HG02970 (cell line): ENCODE measurements at regions not wholly inside any gene's neighbourhood (a gene's known extent, or its start where the extent isn't known, plus 50 kb on each side); places are given as distances from the start of the nearest gene placed in this dataset.
"Not testable (repeated sequence)": the region's sequence is repeated elsewhere in the genome, so short reads cannot be mapped to it uniquely, and the experiment has no call there.

ENCODE experiments used
- ATAC-seq: cut with Tn5 transposase; IDR thresholded peaks from one replicate; pipeline ENCODE4 v1.9.1; 2021; ENCODE audit warnings: mild to moderate bottlenecking, moderate library complexity, moderate number of reproducible peaks; ENCODE audit not compliant: unreplicated experiment, low FRiP score

- ATAC-seq: no peak
Observed at GRCh38 chr4:126916049-126916625, 716.6 kb upstream of the INTU start.

DNA sequence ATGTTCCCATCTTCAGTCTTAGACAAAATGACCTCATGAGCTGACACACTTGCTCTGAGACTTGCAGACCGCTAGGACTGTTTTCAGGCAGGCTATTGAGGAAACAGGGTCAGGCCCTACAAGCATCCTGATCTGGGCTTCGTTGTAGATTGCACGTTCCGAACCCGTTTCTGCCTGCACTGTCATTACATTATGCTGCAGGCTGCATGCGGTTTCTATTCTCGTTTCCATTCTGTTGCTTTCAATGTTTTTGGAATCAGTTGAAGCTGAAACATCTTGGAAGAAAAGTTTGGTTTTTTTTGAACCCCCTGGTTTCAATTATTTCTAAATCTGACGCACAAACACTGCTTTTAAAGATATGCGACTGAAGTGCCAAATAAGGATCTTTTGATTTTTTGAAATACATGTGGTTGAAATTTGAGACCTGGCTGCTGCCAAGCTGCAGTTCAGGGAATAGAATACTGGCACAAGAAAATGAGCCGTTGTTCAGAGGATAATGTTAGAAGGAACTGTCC, 716.1 kb upstream of the INTU start:
- no peak for ATAC-seq

DNA sequence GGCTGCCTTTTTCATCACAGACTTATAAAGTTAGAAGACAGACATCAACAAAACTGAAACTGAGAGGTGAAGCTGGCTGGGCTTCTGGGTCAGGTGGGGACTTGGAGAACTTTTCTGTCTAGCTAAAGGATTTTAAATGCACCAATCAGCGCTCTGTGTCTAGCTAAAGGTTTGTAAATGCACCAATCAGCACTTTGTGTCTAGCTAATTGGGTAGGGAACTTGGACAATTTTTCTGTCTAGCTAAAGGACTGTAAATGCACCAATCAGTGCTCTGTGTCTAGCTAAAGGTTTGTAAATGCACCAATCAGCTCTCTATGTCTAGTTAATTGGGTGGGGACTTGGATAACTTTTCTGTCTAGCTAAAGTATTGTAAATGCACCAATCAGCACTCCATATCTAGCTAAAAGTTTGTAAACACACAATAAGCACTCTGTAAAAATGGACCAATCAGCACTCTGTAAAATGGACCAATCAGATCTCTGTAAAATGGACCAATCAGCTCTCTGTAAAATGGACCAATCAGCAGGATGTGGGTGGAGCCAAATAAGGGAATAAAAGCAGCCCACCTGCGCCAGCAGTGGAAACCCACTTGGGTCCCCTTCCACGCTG, 710.3 kb upstream of the INTU start:
- ATAC-seq: not testable (repeated sequence)

DNA sequence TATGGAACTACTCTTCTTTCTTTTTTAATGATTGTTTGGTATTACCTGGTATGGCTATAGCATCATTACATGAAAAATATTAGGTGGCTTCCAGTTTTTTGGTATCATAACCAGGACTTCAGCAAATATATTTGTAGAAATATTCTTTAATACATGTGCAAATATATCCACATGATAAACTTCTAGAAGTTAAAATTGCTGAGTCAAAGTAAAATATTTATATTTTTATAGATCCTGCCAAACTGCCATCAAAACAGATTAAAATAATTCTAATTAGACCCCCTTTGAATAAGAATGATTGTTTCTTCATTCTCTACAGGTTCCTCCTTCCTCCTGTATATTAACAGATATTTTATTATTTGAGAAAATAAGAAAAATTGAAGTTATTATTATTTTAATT, 708.5 kb upstream of the INTU start:
- ATAC-seq: no peak

DNA sequence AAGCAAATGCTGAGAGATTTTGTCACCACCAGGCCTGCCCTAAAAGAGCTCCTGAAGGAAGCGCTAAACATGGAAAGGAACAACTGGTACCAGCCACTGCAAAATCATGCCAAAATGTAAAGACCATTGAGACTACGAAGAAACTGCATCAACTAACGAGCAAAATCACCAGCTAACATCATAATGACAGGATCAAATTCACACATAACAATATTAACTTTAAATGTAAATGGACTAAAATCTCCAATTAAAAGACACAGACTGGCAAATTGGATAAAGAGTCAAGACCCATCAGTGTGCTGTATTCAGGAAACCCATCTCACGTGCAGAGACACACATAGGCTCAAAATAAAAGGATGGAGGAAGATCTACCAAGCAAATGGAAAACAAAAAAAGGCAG, 702.7 kb upstream of the INTU start:
- ATAC-seq: not testable (repeated sequence)

DNA sequence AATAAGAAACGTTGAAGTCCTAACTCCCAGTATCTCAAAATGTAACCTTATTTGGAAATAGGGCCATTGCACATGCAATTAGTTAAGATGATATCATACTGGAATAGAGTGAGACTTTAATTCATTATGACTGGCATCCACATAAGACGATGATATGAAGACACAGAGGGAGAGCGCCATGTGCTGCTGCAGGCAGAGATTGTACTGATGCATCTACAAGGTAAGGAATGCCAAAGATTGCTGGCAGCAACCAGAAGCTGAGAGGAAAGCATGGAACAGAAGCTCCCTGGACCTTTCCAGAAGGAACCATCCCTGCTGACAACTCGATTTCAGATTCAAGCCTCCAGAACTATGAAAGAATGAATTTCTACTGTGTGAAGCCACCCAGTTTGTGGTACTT, 697.0 kb upstream of the INTU start:
- ATAC-seq: no peak

- no peak for ATAC-seq
Observed at GRCh38 chr4:126937342-126937741, 695.4 kb upstream of the INTU start.

- no peak for ATAC-seq
Observed at GRCh38 chr4:126937846-126938422, 694.8 kb upstream of the INTU start.

DNA sequence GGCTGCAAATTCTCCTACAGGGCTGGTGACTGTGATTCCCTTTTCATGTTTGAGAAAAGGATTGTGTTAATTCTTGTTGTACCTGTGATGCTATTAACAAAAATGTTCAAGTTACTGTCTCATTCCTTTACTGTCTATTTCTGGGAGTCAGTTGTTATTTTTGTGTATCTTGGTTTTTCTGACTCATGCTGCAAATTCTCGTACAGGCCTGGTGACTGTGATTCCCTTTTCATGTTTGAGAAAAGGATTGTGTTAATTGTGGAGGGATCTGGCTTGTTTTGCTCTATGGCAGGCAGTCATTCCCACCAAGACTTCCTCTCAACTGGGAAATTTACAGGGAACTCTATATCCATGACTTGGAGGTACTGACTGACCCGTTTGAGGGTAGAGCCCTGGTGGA, 693.4 kb upstream of the INTU start:
- ATAC-seq: no peak

DNA sequence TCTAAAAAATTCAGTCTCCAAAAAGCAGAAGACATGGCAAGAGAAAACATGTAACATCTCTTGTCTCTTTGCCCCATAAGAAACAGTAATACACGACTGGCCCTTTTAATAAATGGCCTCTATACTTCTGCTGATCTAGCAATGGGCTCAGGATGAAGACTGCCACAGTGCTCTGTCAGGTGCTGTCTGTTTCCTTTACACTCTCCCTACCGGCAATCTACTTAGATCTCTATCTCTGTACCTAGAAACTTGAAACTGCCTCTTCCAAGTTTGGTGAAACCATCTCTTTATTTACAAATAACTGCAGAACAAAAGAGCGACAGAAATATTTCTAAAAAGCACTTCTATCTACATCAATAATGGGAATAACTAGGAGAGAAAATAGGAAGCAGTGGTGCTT, 685.2 kb upstream of the INTU start:
- no peak for ATAC-seq

GRCh38 chr4:126954537-126955291, 678.0 kb upstream of the INTU start:
- no peak for ATAC-seq

- ATAC-seq: no peak
Observed at GRCh38 chr4:126955292-126956183, 677.2 kb upstream of the INTU start.

DNA sequence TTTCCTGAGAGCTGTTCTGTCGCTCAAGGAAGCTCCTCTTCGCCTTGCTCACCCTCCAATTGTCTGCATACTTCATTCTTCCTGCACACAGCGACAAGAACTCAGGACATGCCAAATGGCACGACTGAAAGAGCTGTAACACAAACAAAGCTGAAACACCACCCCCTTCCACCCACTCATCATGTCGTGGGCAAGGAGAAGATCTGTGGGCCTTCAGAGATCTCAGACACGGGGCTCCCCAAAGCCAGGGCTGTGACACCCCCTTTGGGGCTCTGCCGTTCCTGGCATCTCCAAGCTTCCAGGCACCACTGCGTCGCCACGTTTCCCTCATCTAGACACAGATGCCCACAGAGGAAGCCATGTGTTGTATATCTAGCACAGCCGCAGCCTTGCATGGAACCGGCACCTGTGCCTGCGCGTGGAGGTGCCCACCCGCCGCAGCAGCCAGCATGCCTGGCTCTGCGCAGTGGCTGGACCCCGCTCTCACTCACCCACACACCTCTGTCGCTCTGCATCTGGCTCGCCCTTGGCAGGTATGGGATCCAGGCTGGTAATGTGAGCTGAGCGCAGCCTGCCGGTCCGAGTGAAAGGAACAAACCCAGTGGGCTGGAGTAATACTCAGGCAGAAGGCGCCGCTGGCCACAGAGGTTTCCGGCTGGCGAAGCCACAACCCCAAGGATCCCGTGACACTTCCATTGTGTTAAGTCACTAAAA, 676.4 kb upstream of the INTU start:
- no peak for ATAC-seq

DNA sequence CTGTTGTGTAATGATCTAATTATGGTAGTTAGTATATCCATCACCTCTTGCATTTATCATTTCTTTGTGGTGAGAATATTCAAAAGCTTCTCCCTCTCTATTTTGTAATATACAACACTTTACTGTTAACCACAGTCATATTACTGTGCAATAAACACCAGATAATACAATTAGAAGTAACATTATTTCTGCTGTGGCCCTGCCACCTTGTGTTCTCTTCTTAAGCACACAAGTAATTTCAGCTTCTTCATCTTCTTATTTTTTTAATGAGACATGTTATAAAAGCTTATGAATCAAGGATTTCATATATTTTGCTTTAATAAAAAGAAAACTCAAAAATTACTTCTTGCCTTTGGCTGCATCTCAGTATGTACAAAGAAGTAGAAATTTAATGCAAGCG, 675.2 kb upstream of the INTU start:
- no peak for ATAC-seq

DNA sequence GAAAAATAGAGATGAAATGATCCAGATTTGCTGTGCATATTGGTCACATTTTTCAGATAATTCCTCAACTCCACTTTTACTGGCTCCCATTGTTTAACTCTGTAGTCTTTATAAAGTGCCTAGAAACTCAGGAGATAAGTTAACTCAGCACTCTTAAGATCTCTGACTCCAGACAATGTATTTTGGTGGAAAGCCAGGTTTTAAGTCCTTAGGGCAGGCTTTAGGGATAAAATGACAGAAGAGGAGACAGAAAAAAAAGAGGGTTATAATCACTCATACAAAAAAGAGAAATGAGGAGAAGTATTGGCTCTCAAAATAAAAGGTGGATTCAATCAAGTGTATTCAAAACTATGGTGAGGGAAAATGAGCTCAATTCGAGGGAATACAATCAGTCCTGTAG, 674.8 kb upstream of the INTU start:
- no peak for ATAC-seq

DNA sequence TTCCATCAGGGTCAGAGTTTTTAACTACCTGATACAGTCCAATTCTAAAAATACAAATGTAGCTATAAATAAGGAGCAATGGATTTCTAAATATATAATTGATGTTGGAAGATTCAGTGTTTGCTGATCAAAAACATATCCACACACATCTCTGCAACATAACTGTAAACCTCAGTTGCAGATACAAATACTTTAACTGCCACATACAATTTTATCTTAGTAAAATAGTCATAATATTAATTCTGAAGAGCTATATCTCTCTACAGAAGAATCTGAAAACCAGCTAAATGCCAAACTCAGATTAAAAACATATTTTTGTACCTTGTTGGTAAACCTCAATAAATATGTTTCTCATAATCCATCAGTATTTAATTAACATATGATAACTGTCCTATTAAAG, 674.3 kb upstream of the INTU start:
- ATAC-seq: no peak

DNA sequence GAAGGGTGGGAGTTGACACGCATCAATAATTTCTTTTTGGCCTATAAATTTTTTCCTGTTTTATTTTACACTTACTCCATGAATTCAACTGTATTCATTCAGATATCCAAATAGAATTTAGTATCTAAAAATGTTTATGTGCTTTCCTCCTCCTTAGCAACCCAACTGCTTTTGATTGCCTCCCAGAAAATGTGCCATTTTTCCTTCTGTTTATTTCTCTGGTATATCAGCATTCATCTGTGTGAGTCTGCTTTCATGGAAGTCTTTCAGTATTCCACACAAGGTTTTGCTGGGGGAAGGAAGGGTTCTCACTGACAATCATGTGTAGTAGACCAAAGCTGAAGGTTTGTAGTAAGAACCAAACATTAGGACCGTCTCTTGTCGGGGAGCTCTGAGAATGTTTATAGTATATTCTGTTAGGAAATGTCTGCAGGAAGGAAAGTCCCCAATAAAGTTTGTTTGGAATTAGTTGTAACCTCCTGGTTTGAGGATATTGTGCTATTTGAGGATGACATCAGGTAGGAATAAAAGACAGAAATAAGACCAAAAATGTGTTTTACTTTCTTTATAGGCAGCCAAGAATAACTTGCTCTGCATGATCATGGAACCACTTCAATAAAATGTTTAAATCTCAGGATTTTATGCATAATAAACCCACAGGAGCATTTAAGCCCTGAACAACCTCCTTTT, 673.6 kb upstream of the INTU start:
- ATAC-seq: no peak

- no peak for ATAC-seq
Observed at GRCh38 chr4:126960760-126961159, 672.0 kb upstream of the INTU start.

DNA sequence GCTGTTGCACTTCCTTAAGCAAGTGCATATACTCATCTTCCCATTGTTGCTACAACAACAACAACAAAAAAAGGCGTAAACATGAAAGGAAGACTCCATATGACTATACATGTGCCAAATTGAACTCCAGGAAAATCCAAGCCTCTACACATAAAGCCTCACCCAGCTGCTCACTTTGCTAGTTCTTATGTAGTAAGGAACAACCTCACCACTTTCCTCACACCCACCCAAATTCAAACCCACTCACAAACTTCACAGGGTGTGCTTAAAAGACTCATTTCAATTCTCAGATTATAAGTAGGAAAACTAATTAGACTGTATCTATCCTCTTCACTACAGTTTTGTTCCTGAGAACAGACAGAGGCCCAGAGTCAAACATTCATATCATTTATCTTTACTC, 671.1 kb upstream of the INTU start:
- ATAC-seq: no peak
